ENCODE measurements at regions not wholly inside any gene's neighbourhood (a gene's known extent, or its start where the extent isn't known, plus 50 kb on each side); places are given as distances from the start of the nearest gene placed in this dataset.

GRCh38 chr14:53740570-53740969 lies 216.1 kb downstream of the BMP4 start:
- TF ChIP-seq CTCF (IDR thresholded peaks at IDR 0.05) (no peak), POLR2AphosphoS5 (IDR thresholded peaks at IDR 0.05) (no peak), POLR2A (IDR thresholded peaks at IDR 0.05) (no peak), EP300 (IDR thresholded peaks at IDR 0.05) (no peak)
